Kasumi-1 (cell line): ENCODE measurements at regions not wholly inside any gene's neighbourhood (a gene's known extent, or its start where the extent isn't known, plus 50 kb on each side); places are given as distances from the start of the nearest gene placed in this dataset.

ENCODE experiments used
- DNase-seq, 2 experiments: peaks; one replicate each; lab custom pipeline; 2025; lab: John Stamatoyannopoulos, UW

- no peak for DNase-seq
Observed at GRCh38 chr1:36743286-36744005, 260.7 kb upstream of the CSF3R start.

- no peak for DNase-seq
Observed at GRCh38 chr1:36741066-36741465, 258.4 kb upstream of the CSF3R start.

GRCh38 chr1:36740446-36740845, 257.7 kb upstream of the CSF3R start:
- no peak for DNase-seq

GRCh38 chr1:36739703-36740289, 257.1 kb upstream of the CSF3R start:
- DNase-seq: no peak

GRCh38 chr1:36738245-36738644, 255.5 kb upstream of the CSF3R start:
- DNase-seq: no peak

GRCh38 chr1:36737767-36738166, 255.1 kb upstream of the CSF3R start:
- no peak for DNase-seq

GRCh38 chr1:36737038-36737555, 254.4 kb upstream of the CSF3R start:
- no peak for DNase-seq

GRCh38 chr1:36735939-36736730, 253.4 kb upstream of the CSF3R start:
- DNase-seq: no peak

GRCh38 chr1:36735436-36735835, 252.7 kb upstream of the CSF3R start:
- no peak for DNase-seq

GRCh38 chr1:36734356-36734755, 251.6 kb upstream of the CSF3R start:
- no peak for DNase-seq

- DNase-seq: no peak
Observed at GRCh38 chr1:36733748-36734147, 251.0 kb upstream of the CSF3R start.

GRCh38 chr1:36732015-36732356, 249.3 kb upstream of the CSF3R start:
- DNase-seq: no peak

- DNase-seq: no peak
Observed at GRCh38 chr1:36731226-36732014, 248.7 kb upstream of the CSF3R start.

GRCh38 chr1:36730599-36730998, 247.9 kb upstream of the CSF3R start:
- no peak for DNase-seq

- DNase-seq: no peak
Observed at GRCh38 chr1:36729716-36730510, 247.2 kb upstream of the CSF3R start.

GRCh38 chr1:36729289-36729688, 246.6 kb upstream of the CSF3R start:
- no peak for DNase-seq

GRCh38 chr1:36728846-36729245, 246.1 kb upstream of the CSF3R start:
- DNase-seq: no peak

- DNase-seq: no peak
Observed at GRCh38 chr1:36728051-36728450, 245.3 kb upstream of the CSF3R start.

GRCh38 chr1:36725151-36725550, 242.4 kb upstream of the CSF3R start:
- DNase-seq: no peak

- no peak for DNase-seq
Observed at GRCh38 chr1:36723813-36724212, 241.1 kb upstream of the CSF3R start.

- no peak for DNase-seq
Observed at GRCh38 chr1:36722871-36723270, 240.2 kb upstream of the CSF3R start.
